Stimulated activated CD8-positive, alpha-beta memory T cell treated with anti-CD3 and anti-CD28 coated beads, Interleukin-12 subunit alpha, Interleukin-12 subunit beta, amount 100 ng/mL, for 4 hours (primary cell): ENCODE measurements at regions not wholly inside any gene's neighbourhood (a gene's known extent, or its start where the extent isn't known, plus 50 kb on each side); places are given as distances from the start of the nearest gene placed in this dataset.

Experiments used
- DNase-seq: peaks from one replicate; pipeline ENCODE4 v3.0.0-alpha.2; 2020; ENCODE audit warnings: low read depth

DNA sequence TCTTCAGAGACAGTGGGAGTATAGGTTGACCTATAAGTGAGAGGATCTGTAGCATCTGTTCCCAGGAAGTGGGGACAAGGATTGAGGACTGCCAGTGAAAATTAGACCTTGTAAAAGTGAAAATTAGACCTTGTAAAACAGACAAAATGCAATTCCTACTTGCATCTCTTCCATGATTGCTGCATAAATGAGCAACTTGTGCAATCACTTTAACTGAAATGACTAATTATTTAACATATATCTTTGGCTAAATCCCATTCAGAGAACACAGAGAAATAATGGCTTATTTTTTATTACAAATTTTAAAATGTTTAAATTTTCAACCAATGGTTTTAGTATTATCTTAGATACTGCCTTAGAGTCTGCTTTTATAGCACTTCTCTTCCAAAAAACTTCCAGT, 67.2 kb upstream of the NABP1 start:
- no peak for DNase-seq

DNA sequence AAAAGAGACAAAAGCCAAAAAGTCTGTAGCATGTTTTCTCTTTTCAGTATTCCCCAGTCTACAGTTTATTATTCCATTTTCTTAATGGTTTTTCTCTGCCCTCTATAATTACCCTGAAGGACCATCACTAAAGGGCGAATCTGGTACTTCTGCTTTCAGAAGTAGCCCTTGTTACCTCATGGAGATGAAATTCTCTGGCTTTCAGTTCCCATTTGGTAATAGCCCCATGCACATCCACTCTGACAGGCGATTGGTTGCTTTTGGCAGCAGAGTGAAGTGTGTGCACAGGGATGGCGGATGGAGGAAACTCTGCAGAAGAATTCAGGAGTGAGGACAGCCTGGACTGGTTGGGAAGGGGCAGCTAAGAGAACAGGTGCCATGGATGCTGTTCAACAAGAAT, 66.3 kb upstream of the NABP1 start:
- no peak for DNase-seq

GRCh38 chr2:191612496-191612895, 65.4 kb upstream of the NABP1 start:
- DNase-seq: no peak

- no peak for DNase-seq
Observed at GRCh38 chr2:191614759-191615158, 63.2 kb upstream of the NABP1 start.

GRCh38 chr2:191615596-191615995, 62.3 kb upstream of the NABP1 start:
- DNase-seq: no peak

DNA sequence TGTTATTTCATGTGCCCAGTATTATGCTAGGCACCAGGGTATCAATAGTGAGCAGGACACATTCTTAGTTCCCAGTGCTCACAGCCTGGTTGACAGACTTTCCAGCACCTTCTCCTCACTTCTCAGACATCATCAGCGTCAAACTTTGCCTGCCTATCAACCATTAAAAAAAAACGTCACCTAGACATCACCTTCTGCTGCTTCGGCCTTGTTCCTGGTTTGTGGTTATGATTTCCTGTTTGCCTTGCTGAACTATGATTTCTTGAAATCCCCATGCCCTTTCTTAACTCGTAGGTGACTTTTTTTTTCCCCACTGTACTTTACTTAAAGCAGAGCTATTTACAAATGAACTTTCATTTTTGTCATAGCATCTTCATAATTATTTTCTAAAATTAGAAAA, 60.4 kb upstream of the NABP1 start:
- peak; percentile 18 for DNase-seq

- DNase-seq: no peak
Observed at GRCh38 chr2:191618046-191618780, 59.7 kb upstream of the NABP1 start.

DNA sequence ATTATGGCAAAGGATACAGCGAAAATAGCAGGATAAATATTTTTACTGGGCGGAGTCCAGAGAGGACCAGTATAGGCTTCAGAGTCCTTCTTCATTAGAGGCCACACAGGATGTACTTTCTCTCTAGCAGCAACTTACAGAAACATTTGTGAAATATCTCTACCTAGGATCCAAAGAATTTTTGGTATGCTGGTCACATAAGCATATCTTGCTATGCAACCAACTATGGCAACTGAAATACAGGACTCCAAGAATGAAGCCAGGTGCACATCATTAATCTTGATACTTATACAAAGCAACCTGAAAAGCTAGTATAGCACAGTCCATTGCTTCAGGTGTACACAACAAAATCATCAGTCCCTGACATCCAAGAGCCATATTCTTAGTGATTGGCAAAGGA, 59.1 kb upstream of the NABP1 start:
- DNase-seq: no peak

GRCh38 chr2:191620144-191620543, 57.8 kb upstream of the NABP1 start:
- no peak for DNase-seq

DNA sequence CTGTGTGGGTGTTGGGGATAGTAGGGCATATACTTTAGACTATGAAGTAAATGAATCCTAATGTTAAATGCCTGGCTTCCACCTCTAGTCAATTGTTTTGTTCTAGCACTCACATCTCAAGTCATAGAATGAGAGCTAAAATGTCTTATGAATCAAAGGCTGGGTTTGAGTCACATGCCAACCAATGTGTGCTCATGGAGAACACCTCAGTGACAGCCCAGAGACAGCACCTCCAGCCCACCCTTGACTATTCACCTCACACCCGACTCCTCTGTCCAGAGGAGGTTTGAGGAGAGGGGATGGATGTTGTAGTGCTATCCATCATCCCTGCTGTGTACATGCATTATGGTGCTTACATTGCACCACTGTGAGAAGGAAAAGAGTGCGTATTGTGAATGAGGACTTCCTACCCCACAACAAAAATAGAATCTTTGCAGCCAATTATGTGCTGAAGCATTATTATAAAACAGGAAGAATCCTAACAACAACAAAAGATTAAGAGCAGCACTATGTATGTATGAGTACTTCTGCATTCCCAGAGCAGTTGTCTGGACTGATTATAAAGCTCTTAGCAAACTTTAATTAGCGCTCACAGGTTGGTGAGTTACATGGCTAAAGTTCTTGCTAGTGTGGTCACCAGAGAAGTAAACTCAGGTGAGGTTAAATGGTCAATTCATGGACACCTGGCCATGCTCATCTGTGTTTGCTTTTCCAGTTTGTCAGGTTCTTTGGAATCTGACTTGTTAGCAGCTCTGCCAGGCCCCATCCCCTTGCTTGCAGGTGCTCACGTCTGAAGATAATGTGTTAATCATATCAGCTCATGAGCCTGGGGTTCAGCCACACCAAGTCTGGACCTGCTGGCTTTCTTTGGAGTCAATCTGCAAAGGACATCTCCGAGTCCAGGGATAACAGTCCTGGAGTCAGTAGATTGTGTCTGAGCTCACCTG, 55.3 kb upstream of the NABP1 start:
- no peak for DNase-seq

DNA sequence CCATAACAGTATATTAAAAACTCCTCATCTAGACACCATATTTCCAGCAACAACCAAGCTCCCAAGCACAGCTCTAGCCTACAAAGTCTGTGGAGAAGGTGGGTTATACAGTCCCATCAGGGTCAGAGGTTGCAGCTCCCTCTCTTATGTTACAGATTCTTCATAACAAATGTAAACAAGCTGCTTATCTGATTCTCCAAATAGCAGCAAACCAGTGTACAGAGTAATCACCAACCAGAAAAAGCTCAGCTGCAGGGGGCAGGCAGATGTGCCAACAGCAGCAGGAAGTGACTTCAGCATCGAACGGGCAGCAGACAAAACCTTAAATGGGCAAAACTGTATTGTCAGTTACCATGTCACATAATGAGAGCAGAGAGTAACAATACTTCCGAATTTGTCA, 52.9 kb upstream of the NABP1 start:
- peak; percentile 6 for DNase-seq

GRCh38 chr2:191625446-191625845, 52.5 kb upstream of the NABP1 start:
- DNase-seq: no peak

GRCh38 chr2:191626497-191627151, 51.3 kb upstream of the NABP1 start:
- no peak for DNase-seq

DNA sequence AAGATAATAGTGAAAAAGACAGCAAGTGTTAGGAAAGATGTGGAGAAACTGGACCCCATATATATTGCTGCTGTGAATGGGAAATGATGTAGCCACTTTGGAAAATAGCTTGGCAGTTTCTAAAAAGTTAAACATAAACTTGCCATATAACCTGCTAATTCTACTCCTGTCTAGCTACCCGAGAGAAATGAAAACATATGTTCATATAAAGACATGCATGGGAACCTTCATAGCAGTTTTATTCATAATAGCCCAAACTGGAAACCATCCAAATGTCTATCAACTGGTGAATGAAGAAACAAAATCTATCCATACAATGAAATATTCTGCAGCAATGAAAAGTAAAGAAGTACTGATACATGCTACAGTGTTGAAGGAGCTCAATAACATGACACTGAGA, 50.4 kb upstream of the NABP1 start:
- DNase-seq: no peak
